Skin of body (tissue), 1 donor: ENCODE measurements at regions not wholly inside any gene's neighbourhood (a gene's known extent, or its start where the extent isn't known, plus 50 kb on each side); places are given as distances from the start of the nearest gene placed in this dataset.

Experiments used
- DNase-seq: peaks from one replicate; lab custom pipeline; 2025; lab: John Stamatoyannopoulos, UW

GRCh38 chr2:239500574-239501550 lies 100.0 kb upstream of the HDAC4 start:
- DNase-seq, result no peak

GRCh38 chr2:239499726-239500573 lies 99.1 kb upstream of the HDAC4 start:
- no peak for DNase-seq

GRCh38 chr2:239498981-239499634 lies 98.3 kb upstream of the HDAC4 start:
- no peak for DNase-seq

- no peak for DNase-seq
Measured at GRCh38 chr2:239498576-239498975, 97.8 kb upstream of the HDAC4 start.

GRCh38 chr2:239496700-239497099 lies 95.9 kb upstream of the HDAC4 start:
- DNase-seq, result no peak

- DNase-seq, result no peak
Measured at GRCh38 chr2:239495791-239496233, 95.0 kb upstream of the HDAC4 start.

- no peak for DNase-seq
Measured at GRCh38 chr2:239495175-239495574, 94.4 kb upstream of the HDAC4 start.

GRCh38 chr2:239494578-239494977 lies 93.8 kb upstream of the HDAC4 start:
- no peak for DNase-seq

GRCh38 chr2:239489481-239489880 lies 88.7 kb upstream of the HDAC4 start:
- no peak for DNase-seq

- DNase-seq, result no peak
Measured at GRCh38 chr2:239488125-239488524, 87.3 kb upstream of the HDAC4 start.

- DNase-seq, result no peak
Measured at GRCh38 chr2:239487272-239487671, 86.5 kb upstream of the HDAC4 start.

- DNase-seq, result no peak
Measured at GRCh38 chr2:239485622-239486021, 84.8 kb upstream of the HDAC4 start.

GRCh38 chr2:239484571-239485355 lies 83.9 kb upstream of the HDAC4 start:
- DNase-seq, result no peak

GRCh38 chr2:239482778-239483712 lies 82.2 kb upstream of the HDAC4 start:
- DNase-seq, result peak; percentile 82

- no peak for DNase-seq
Measured at GRCh38 chr2:239479471-239479870, 78.7 kb upstream of the HDAC4 start.

- DNase-seq, result no peak
Measured at GRCh38 chr2:239477591-239477990, 76.8 kb upstream of the HDAC4 start.

- no peak for DNase-seq
Measured at GRCh38 chr2:239476757-239477585, 76.2 kb upstream of the HDAC4 start.

GRCh38 chr2:239476029-239476756 lies 75.4 kb upstream of the HDAC4 start:
- no peak for DNase-seq
